ENCODE measurements at regions not wholly inside any gene's neighbourhood (a gene's known extent, or its start where the extent isn't known, plus 50 kb on each side); places are given as distances from the start of the nearest gene placed in this dataset.

DNA sequence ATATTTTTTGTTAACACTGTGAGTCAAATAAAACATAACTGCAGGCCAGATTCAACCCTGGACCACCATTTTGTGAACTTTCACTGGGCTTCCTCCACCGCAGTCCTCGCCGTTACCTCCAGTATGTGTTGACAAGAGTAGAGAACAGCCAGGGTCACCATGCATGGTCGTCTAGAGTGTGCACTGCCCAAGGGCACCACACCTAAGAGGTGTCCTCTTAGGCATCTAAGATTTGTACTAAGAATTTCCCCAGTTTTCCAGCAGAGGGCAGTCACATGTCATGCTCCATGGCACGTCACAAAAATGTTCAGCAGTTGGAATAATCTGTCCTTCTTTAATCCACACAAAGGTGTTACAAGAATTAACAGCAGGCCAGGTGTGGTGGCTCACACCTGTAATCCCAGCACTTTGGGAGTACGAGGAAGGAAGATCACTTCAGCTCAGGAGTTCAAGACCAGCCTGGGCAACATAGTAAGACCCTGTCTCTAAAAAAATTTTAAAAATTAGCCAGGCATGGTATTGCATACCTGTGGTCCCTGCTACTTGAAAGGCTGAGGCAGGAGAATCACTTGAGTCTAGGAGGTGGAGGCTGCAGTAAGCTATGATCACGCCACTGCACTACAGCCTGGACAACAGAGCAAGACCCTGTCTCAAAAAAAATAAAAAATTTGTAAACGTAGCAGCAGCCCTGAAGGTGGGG lies 71.2 kb upstream of the FOXK1 start:
- Histone ChIP-seq H3K4me2 (ENCODE audit: low read length) (no peak overlapping the region), H3K79me2 (no peaks in the 10 kb centered on the region), H3K4me3 (ENCODE audit: low read depth, low read length) (no peak overlapping the region), H3K36me3 (ENCODE audit: control insufficient read depth, insufficient read depth, low read length) (no peaks in the 10 kb centered on the region), H2AFZ (no peak overlapping the region), H3K27me3 (ENCODE audit: control insufficient read depth, insufficient read depth, low read length) (no peaks in the 10 kb centered on the region), H3K4me1 (peaks cover 18% of the 10 kb centered on the region), H3K27ac (no peak overlapping the region), H3K9me3 (ENCODE audit: control insufficient read depth, low read length) (no peaks in the 10 kb centered on the region), H3K9ac (no peak overlapping the region)
- TF ChIP-seq, protein P1, sequence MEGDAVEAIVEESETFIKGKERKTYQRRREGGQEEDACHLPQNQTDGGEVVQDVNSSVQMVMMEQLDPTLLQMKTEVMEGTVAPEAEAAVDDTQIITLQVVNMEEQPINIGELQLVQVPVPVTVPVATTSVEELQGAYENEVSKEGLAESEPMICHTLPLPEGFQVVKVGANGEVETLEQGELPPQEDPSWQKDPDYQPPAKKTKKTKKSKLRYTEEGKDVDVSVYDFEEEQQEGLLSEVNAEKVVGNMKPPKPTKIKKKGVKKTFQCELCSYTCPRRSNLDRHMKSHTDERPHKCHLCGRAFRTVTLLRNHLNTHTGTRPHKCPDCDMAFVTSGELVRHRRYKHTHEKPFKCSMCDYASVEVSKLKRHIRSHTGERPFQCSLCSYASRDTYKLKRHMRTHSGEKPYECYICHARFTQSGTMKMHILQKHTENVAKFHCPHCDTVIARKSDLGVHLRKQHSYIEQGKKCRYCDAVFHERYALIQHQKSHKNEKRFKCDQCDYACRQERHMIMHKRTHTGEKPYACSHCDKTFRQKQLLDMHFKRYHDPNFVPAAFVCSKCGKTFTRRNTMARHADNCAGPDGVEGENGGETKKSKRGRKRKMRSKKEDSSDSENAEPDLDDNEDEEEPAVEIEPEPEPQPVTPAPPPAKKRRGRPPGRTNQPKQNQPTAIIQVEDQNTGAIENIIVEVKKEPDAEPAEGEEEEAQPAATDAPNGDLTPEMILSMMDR (IDR thresholded peaks at IDR 0.05), result peak; percentile 93

DNA sequence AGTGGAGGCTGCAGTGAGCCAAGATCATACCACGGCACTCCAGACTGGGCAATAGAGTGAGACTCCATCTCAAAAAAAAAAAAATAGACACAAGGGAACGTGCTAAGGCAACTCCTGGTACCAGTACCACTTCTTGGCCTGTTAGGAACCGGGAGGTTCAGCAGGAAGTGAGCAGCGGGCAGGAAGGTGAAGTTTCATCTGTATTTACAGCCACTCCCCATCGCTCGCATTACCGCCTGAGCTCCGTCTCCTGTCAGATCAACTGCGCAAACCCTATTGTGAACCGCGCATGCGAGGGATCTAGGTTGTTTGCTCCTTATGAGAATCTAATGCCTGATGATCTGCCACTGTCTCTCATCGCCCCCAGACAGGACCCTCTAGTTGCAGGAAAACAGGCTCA lies 69.9 kb upstream of the FOXK1 start:
- Histone ChIP-seq H3K4me3 (ENCODE audit: low read depth, low read length) (no peak overlapping the region), H3K4me1 (peaks cover 18% of the 10 kb centered on the region), H2AFZ (peak overlapping the region; percentile 95), H3K9me3 (ENCODE audit: control insufficient read depth, low read length) (no peaks in the 10 kb centered on the region), H3K36me3 (ENCODE audit: control insufficient read depth, insufficient read depth, low read length) (no peaks in the 10 kb centered on the region), H3K27ac (no peak overlapping the region), H3K4me2 (ENCODE audit: low read length) (no peak overlapping the region), H3K27me3 (ENCODE audit: control insufficient read depth, insufficient read depth, low read length) (no peaks in the 10 kb centered on the region), H3K79me2 (no peaks in the 10 kb centered on the region), H3K9ac (no peak overlapping the region)
- TF ChIP-seq, protein P1 (IDR thresholded peaks at IDR 0.05), result no peak

DNA sequence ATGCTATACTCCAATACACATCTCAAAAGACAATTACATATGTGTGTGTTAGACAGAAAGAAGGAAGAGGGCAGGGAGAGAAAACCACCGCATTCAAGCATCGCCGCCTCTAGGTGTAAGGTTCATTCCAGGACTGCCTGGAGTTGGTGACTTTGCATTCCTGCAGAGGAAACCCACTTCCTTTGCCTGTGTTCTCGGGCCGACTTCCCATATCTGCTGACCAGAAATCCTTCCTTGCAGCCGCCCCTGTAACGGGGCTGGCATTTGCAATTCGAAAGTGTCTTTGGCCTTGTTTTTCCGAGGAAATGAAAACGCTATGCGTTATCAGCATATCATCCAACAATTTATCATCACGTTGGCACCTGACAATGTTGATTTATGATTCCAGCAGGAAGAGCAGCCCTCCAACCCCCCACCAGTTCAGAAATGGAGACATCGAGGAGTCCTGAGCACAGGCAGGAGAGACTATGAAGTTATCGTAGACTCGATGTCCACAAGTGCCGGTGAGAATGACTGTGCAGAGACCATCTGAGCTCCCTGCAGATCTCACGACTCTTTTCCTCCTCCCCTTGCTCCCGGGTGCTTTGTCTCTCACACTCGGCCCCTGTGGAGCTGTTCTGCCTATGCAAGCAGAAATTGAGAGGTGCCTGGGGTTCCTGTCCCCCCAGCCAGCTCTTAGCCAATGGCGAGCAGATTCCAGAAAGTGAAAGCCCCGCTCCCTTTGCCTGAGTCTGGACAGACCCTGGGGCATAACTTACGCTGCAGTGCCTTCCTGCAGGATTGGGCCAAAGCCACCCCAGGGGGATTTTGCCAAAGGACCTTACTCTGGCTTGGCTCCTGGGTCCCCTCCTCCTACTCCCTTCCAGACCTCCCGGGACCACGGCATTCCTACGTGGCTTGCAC lies 68.9 kb upstream of the FOXK1 start:
- peak overlapping the region; percentile 95 for H3K27ac ChIP-seq
- H3K27me3 ChIP-seq (ENCODE audit: control insufficient read depth, insufficient read depth, low read length), result no peaks in the 10 kb centered on the region
- no peak overlapping the region for H3K9ac ChIP-seq
- peak overlapping the region; percentile 95 for H2AFZ ChIP-seq
- H3K9me3 ChIP-seq (ENCODE audit: control insufficient read depth, low read length), result no peaks in the 10 kb centered on the region
- peaks cover 18% of the 10 kb centered on the region for H3K4me1 ChIP-seq
- H3K4me3 ChIP-seq (ENCODE audit: low read depth, low read length), result no peak overlapping the region
- TF ChIP-seq, protein P1 (IDR thresholded peaks at IDR 0.05), result no peak
- peak overlapping the region; percentile 33 for H3K4me2 ChIP-seq (ENCODE audit: low read length)
- H3K79me2 ChIP-seq, result no peaks in the 10 kb centered on the region
- no peaks in the 10 kb centered on the region for H3K36me3 ChIP-seq (ENCODE audit: control insufficient read depth, insufficient read depth, low read length)

DNA sequence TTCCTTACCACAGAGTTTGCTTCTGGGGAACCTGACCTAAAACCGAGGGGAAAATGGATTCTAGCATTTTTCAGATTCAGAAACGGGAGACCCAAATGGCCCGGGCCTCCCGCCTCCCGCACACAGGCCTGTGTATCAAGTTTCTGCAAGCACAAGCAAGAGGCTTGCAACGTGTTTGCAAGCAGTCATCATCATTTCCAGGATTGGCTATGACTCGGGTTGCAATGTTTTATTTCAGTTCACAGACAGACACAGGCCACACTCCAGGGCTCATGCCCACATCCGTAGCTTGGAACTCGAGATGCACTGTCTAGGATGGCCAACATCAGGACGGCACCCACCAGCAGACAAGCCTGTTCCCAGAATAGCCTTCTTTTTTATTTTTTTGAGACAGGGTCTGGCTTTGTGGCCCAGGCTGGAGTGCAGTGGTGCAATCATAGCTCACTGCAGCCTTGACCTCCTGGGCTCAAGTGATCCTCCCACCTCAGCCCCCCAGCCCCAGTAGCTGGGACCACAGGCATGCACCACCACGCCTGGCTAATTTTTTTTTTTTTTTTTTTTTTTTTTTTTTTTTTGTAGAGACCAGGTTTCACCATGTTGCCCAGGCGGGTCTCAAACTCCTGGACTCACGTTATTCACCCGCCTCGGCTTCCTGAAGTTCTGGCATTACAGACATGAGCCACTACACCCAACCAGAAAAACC lies 68.1 kb upstream of the FOXK1 start:
- Histone ChIP-seq H3K4me2 (ENCODE audit: low read length) (peak overlapping the region; percentile 33), H2AFZ (peak overlapping the region; percentile 95), H3K9ac (no peak overlapping the region), H3K36me3 (ENCODE audit: control insufficient read depth, insufficient read depth, low read length) (no peaks in the 10 kb centered on the region), H3K4me1 (peaks cover 18% of the 10 kb centered on the region), H3K79me2 (no peaks in the 10 kb centered on the region), H3K9me3 (ENCODE audit: control insufficient read depth, low read length) (no peaks in the 10 kb centered on the region), H3K27ac (peak overlapping the region; percentile 95), H3K4me3 (ENCODE audit: low read depth, low read length) (no peak overlapping the region), H3K27me3 (ENCODE audit: control insufficient read depth, insufficient read depth, low read length) (no peaks in the 10 kb centered on the region)
- TF ChIP-seq, protein P1 (IDR thresholded peaks at IDR 0.05), result no peak
